Activated naive CD4-positive, alpha-beta T cell treated with anti-CD3 and anti-CD28 coated beads for 36 hours (primary cell): ENCODE measurements at regions not wholly inside any gene's neighbourhood (a gene's known extent, or its start where the extent isn't known, plus 50 kb on each side); places are given as distances from the start of the nearest gene placed in this dataset.

Experiments
- CTCF ChIA-PET: fragments of 350-600 bp; sonication (Branson Sonifier 250); formaldehyde crosslinking; loops from one replicate; lab custom pipeline; 2021; ENCODE audit warnings: antibody characterized with exemption; lab: Charles Lee
- DNase-seq: peaks from one replicate; pipeline ENCODE4 v3.0.0-alpha.2; 2020
- H3K27ac Mint-ChIP-seq: one replicate; pipeline ENCODE4 v1.8.0; 2021; ENCODE audit warnings: mild to moderate bottlenecking, mixed read lengths
- H3K27me3 Mint-ChIP-seq: one replicate; pipeline ENCODE4 v1.8.0; 2021; ENCODE audit warnings: low read depth, mixed read lengths
- H3K36me3 Mint-ChIP-seq: one replicate; pipeline ENCODE4 v1.8.0; 2021; ENCODE audit warnings: low read depth, mixed read lengths
- H3K4me1 Mint-ChIP-seq: one replicate; pipeline ENCODE4 v1.8.0; 2021; ENCODE audit warnings: low read depth, mixed read lengths
- H3K4me3 Mint-ChIP-seq: one replicate; pipeline ENCODE4 v1.8.0; 2021; ENCODE audit warnings: mild to moderate bottlenecking, moderate library complexity, mixed read lengths
- H3K9me3 Mint-ChIP-seq: one replicate; pipeline ENCODE4 v1.8.0; 2021; ENCODE audit warnings: mixed read lengths
- intact Hi-C: fragments of 100-400 bp; cut with micrococcal nuclease; formaldehyde crosslinking; loops from one replicate; pipeline ENCODE4 v1.15.1; 2023

- no peak overlapping the region for H3K27ac Mint-ChIP-seq
- CTCF ChIA-PET, result no interaction called here
- intact Hi-C loops, result no loop called here
- no peak overlapping the region for H3K4me3 Mint-ChIP-seq
- no peaks in the 10 kb centered on the region for H3K36me3 Mint-ChIP-seq
- H3K4me1 Mint-ChIP-seq, result no peaks in the 10 kb centered on the region
- DNase-seq, result no peak
- no peaks in the 10 kb centered on the region for H3K9me3 Mint-ChIP-seq
- H3K27me3 Mint-ChIP-seq, result peaks cover 2% of the 10 kb centered on the region
Measured at GRCh38 chr2:49259926-49260325, 105.6 kb upstream of the FSHR start.

- Mint-ChIP-seq H3K27me3 (no peaks in the 10 kb centered on the region), H3K36me3 (no peaks in the 10 kb centered on the region), H3K4me1 (no peaks in the 10 kb centered on the region), H3K27ac (no peak overlapping the region), H3K4me3 (no peak overlapping the region), H3K9me3 (no peaks in the 10 kb centered on the region)
- no peak for DNase-seq
- CTCF ChIA-PET, result no interaction called here
- intact Hi-C loops, result no loop called here
Measured at GRCh38 chr2:49255409-49255971, 101.2 kb upstream of the FSHR start.

- H3K36me3 Mint-ChIP-seq, result no peaks in the 10 kb centered on the region
- H3K27me3 Mint-ChIP-seq, result no peaks in the 10 kb centered on the region
- H3K27ac Mint-ChIP-seq, result no peak overlapping the region
- H3K4me1 Mint-ChIP-seq, result no peaks in the 10 kb centered on the region
- CTCF ChIA-PET, result no interaction called here
- H3K9me3 Mint-ChIP-seq, result no peaks in the 10 kb centered on the region
- no peak for DNase-seq
- no peak overlapping the region for H3K4me3 Mint-ChIP-seq
- intact Hi-C loops, result no loop called here
Measured at GRCh38 chr2:49254401-49254800, 100.1 kb upstream of the FSHR start.

GRCh38 chr2:49251766-49252165 lies 97.5 kb upstream of the FSHR start:
- no peak overlapping the region for H3K4me3 Mint-ChIP-seq
- no peak overlapping the region for H3K27ac Mint-ChIP-seq
- DNase-seq, result no peak
- no peaks in the 10 kb centered on the region for H3K9me3 Mint-ChIP-seq
- intact Hi-C loops, result no loop called here
- no peaks in the 10 kb centered on the region for H3K4me1 Mint-ChIP-seq
- H3K27me3 Mint-ChIP-seq, result no peaks in the 10 kb centered on the region
- no peaks in the 10 kb centered on the region for H3K36me3 Mint-ChIP-seq
- CTCF ChIA-PET, result no interaction called here

DNA sequence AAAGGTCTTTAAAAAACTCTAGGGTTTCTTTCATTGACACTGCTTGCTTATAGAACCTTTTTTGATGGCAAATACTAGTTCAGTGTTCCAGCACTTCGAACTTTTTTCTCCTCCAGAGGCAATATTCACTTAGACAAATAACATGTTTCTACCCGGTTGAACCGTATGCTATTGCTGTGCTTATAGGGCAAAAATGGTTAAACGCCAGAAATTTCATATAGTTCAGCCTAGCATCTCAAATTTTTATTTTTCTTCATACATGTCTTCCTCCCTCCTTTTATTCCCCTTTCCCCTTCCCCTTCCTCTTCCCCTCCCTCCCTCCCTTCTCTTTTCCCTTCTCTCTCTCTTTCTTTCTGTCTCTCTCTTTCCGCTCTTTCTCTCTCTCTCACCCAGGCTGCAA lies 96.9 kb upstream of the FSHR start:
- Mint-ChIP-seq H3K36me3 (no peaks in the 10 kb centered on the region), H3K27ac (no peak overlapping the region), H3K9me3 (peaks cover 1% of the 10 kb centered on the region), H3K27me3 (no peaks in the 10 kb centered on the region), H3K4me3 (no peak overlapping the region), H3K4me1 (no peaks in the 10 kb centered on the region)
- no peak for DNase-seq
- CTCF ChIA-PET, result no interaction called here
- intact Hi-C loops, result no loop called here

GRCh38 chr2:49248506-49248905 lies 94.2 kb upstream of the FSHR start:
- DNase-seq, result no peak
- intact Hi-C loops, result no loop called here
- Mint-ChIP-seq H3K27me3 (no peaks in the 10 kb centered on the region), H3K4me3 (no peak overlapping the region), H3K4me1 (no peaks in the 10 kb centered on the region), H3K36me3 (no peaks in the 10 kb centered on the region), H3K9me3 (peaks cover 13% of the 10 kb centered on the region), H3K27ac (no peak overlapping the region)
- CTCF ChIA-PET, result no interaction called here

DNA sequence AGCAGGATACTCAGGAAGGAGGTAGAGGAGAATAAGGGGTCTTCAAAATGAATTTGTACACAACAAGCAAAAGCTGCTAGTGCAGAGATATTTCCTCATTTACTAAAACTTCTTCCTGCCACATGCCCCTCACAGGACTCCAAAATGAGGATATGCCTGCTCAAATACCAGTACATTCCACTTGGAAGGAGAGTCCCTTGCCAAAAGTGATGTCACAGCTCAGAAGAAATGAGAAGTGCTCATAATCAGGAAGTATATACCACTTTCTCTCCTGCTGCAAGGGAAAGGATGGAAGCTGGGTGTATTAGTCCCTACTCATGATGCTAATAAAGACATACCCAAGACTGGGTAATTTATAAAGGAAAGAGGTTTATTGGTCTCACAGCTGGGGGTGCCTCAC lies 87.7 kb upstream of the FSHR start:
- Mint-ChIP-seq H3K9me3 (peaks cover 16% of the 10 kb centered on the region), H3K4me1 (no peaks in the 10 kb centered on the region), H3K4me3 (no peak overlapping the region), H3K27ac (no peak overlapping the region), H3K27me3 (no peaks in the 10 kb centered on the region), H3K36me3 (no peaks in the 10 kb centered on the region)
- DNase-seq, result no peak
- CTCF ChIA-PET, result no interaction called here
- intact Hi-C loops, result no loop called here

DNA sequence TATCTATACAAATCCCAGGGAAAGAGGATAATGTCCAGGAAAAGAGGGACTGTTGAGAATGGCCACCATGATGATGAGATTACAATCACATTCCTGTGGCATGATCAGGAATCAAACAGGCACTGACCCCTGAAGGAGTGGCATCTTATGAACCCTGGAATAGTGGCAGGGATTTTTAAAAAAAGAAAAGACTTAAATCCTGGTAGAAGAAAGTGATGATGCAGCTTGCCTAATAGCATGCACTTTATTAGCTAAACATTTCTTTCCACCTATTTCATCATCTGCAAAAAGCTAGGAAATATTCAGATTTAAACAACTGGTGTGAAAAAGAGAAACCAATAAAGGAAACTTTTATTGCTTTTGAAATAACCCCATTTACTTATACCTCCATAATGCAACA lies 87.2 kb upstream of the FSHR start:
- Mint-ChIP-seq H3K27ac (no peak overlapping the region), H3K4me1 (no peaks in the 10 kb centered on the region), H3K9me3 (peaks cover 16% of the 10 kb centered on the region), H3K36me3 (no peaks in the 10 kb centered on the region), H3K27me3 (no peaks in the 10 kb centered on the region), H3K4me3 (no peak overlapping the region)
- intact Hi-C loops, result no loop called here
- CTCF ChIA-PET, result no interaction called here
- DNase-seq, result no peak

- H3K4me1 Mint-ChIP-seq, result no peaks in the 10 kb centered on the region
- no peak overlapping the region for H3K4me3 Mint-ChIP-seq
- H3K27me3 Mint-ChIP-seq, result no peaks in the 10 kb centered on the region
- intact Hi-C loops, result no loop called here
- DNase-seq, result no peak
- H3K27ac Mint-ChIP-seq, result no peak overlapping the region
- CTCF ChIA-PET, result no interaction called here
- no peaks in the 10 kb centered on the region for H3K36me3 Mint-ChIP-seq
- peaks cover 11% of the 10 kb centered on the region for H3K9me3 Mint-ChIP-seq
Measured at GRCh38 chr2:49240608-49241007, 86.3 kb upstream of the FSHR start.

DNA sequence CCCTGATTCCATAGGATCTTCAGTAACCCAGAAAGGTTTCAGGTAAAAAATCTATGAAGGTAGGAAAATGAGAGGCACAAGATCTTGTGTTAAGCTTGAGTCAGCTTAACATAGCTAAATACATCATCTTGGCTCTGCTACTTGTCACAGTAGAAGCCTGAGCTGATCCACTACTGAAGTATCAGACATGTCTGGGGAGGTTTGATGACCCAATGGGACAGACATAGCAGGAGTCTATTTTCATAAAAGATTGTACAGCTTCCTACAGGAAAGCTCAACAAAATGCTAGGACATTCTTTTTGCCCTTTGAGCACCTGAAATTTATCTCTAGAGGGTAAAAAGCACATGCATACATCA lies 84.3 kb upstream of the FSHR start:
- intact Hi-C loops, result no loop called here
- peaks cover 3% of the 10 kb centered on the region for H3K9me3 Mint-ChIP-seq
- H3K4me3 Mint-ChIP-seq, result no peak overlapping the region
- no peak overlapping the region for H3K27ac Mint-ChIP-seq
- no peaks in the 10 kb centered on the region for H3K27me3 Mint-ChIP-seq
- no peaks in the 10 kb centered on the region for H3K36me3 Mint-ChIP-seq
- DNase-seq, result no peak
- CTCF ChIA-PET, result no interaction called here
- no peaks in the 10 kb centered on the region for H3K4me1 Mint-ChIP-seq

DNA sequence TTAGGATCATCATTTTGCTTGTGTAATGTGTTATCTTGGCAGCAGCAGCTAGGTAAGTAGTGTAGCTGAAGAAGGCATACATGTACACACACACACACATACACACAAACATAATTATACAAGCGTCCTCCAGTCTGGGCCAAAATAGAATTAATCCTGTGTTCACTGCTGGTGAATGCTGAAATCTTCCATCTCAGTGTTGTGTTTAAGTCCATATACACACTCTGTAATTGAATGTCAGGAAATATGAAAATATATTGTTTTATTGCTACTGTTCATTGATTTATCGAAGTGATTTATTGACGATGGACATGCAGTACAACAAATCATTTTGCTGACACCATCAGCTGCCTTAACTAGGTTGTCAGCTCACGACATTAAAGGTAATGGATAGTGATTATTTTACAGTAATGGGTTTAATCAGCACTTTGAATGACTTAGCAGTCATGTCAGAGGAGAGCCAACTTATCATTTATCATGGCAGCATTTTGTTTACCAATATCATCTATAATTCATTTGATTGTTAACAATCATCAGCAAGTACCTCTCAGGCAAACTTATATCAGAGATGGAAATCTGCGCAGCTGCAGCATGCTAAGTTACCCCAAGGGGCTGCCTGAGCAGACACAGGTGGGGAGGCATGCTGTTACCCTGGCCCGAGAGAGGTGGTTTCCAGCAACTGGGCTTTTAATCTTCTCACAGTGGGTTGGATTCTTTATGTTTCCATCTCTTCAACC lies 83.7 kb upstream of the FSHR start:
- CTCF ChIA-PET, result no interaction called here
- Mint-ChIP-seq H3K27ac (no peak overlapping the region), H3K4me3 (no peak overlapping the region), H3K4me1 (no peaks in the 10 kb centered on the region), H3K36me3 (no peaks in the 10 kb centered on the region), H3K9me3 (no peaks in the 10 kb centered on the region), H3K27me3 (no peaks in the 10 kb centered on the region)
- intact Hi-C loops, result no loop called here
- no peak for DNase-seq

GRCh38 chr2:49236316-49236715 lies 82.0 kb upstream of the FSHR start:
- peaks cover 6% of the 10 kb centered on the region for H3K9me3 Mint-ChIP-seq
- H3K4me3 Mint-ChIP-seq, result no peak overlapping the region
- no peak for DNase-seq
- intact Hi-C loops, result loop anchor here (1.0 kb wide), 1 partner anchor 24 kb away; no protein-coding TSS in a partner anchor
- H3K36me3 Mint-ChIP-seq, result peaks cover 2% of the 10 kb centered on the region
- no peaks in the 10 kb centered on the region for H3K27me3 Mint-ChIP-seq
- no peak overlapping the region for H3K27ac Mint-ChIP-seq
- CTCF ChIA-PET, result no interaction called here
- no peaks in the 10 kb centered on the region for H3K4me1 Mint-ChIP-seq

DNA sequence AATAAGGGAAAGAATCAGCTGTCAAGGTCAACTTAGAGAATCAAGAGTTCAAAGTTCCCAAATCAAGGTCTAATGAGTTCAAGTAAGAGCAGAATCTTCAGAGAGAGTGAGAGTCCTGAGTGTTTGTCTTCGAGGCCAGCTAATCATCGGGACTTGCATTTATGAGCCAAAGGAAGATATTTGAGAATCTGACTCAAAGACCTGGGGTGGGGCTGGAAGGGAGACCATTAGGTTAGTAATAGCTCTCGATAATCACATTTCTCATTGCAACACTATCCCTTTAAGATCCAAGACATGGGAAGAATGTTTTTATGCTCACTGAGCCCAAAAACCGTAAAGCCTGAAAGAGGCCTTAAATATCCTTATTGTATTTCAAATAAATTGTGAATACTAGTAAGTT lies 72.0 kb upstream of the FSHR start:
- no peak for DNase-seq
- Mint-ChIP-seq H3K27ac (no peak overlapping the region), H3K9me3 (peaks cover 9% of the 10 kb centered on the region), H3K27me3 (no peaks in the 10 kb centered on the region), H3K36me3 (no peaks in the 10 kb centered on the region), H3K4me1 (no peaks in the 10 kb centered on the region), H3K4me3 (no peak overlapping the region)
- intact Hi-C loops, result no loop called here
- CTCF ChIA-PET, result interaction anchor here (0.7 kb wide), 1 partner anchor 124 kb away, joined by 3 read pairs; no protein-coding TSS in a partner anchor
